ENCODE measurements at regions not wholly inside any gene's neighbourhood (a gene's known extent, or its start where the extent isn't known, plus 50 kb on each side); places are given as distances from the start of the nearest gene placed in this dataset.

GRCh38 chr22:22159384-22159783 lies 85.2 kb upstream of the VPREB1 start (continued):
- TF ChIP-seq ATF3 (IDR thresholded peaks at IDR 0.05) (no peak), FOSL1 (IDR thresholded peaks at IDR 0.05; ENCODE audit: low read depth) (no peak), JUND (IDR thresholded peaks at IDR 0.05) (no peak), RAD21 (IDR thresholded peaks at IDR 0.05; ENCODE audit: low read depth) (no peak), ZNF274 (IDR thresholded peaks at IDR 0.05; ENCODE audit: low read depth, low read length) (no peak), POLR2AphosphoS5 (IDR thresholded peaks at IDR 0.05; ENCODE audit: low read depth, low read length) (no peak), CBX3 (IDR thresholded peaks at IDR 0.05; ENCODE audit: low read depth) (no peak)

GRCh38 chr22:22158965-22159364 lies 85.6 kb upstream of the VPREB1 start:
- no peak overlapping the region for H3K9ac ChIP-seq (ENCODE audit: low read length)
- no peak overlapping the region for H2AFZ ChIP-seq (ENCODE audit: low read depth, low read length, poor library complexity, severe bottlenecking)
- H3K36me3 ChIP-seq (ENCODE audit: control insufficient read depth in 1 of 2, insufficient read depth in 2 of 2, low read length in 2 of 2), result no peaks in the 10 kb centered on the region
- H3K9me3 ChIP-seq (ENCODE audit: control insufficient read depth in 1 of 2, insufficient read depth in 1 of 2, low read depth in 1 of 2, low read length in 2 of 2), result no peaks in the 10 kb centered on the region
- H3K27ac ChIP-seq (ENCODE audit: low read depth, low read length), result no peak overlapping the region
- ChIA-PET CTCF (interaction anchor here (1.4 kb wide), 1 partner anchor 13 kb away, joined by 4 read pairs; no protein-coding TSS in a partner anchor), RAD21 (ENCODE audit: low non-redundant PET in 1 of 2, low total read pairs in 2 of 2, uncharacterized antibody in 2 of 2, unreplicated experiment in 2 of 2) (no interaction called here), POLR2A (no interaction called here)
- H3K4me3 ChIP-seq (replicated peaks in 1 of 2; ENCODE audit: low read depth in 1 of 2, low read length in 2 of 2), result no peak overlapping the region
- intact Hi-C loops (cut with micrococcal nuclease), result loop anchor here (10.0 kb wide), 2 partner anchors 46 to 54 kb away; no protein-coding TSS in a partner anchor
- no peak for TF ChIP-seq SIN3A (IDR thresholded peaks at IDR 0.05; ENCODE audit: low read depth)
- no peak for TF ChIP-seq FOSL1 (IDR thresholded peaks at IDR 0.05; ENCODE audit: low read depth)
- TF ChIP-seq ELF1 (IDR thresholded peaks at IDR 0.05; ENCODE audit: borderline replicate concordance, low read depth), result no peak
- TF ChIP-seq YY1 (IDR thresholded peaks at IDR 0.05; ENCODE audit: extremely low read depth, insufficient replicate concordance, low read depth, low read length), result no peak
- TF ChIP-seq SP1 (IDR thresholded peaks at IDR 0.05; ENCODE audit: low read depth), result no peak
- no peak for TF ChIP-seq POLR2A (IDR thresholded peaks at IDR 0.05; ENCODE audit: borderline replicate concordance, extremely low read depth, insufficient read depth, insufficient read length)
- TF ChIP-seq POLR2AphosphoS5 (IDR thresholded peaks at IDR 0.05; ENCODE audit: low read depth, low read length), result no peak
- no peak for TF ChIP-seq CTCF (IDR thresholded peaks at IDR 0.05 in 2 of 3, conservative IDR thresholded peaks at IDR 0.05 in 1 of 3; ENCODE audit: borderline replicate concordance in 1 of 3, insufficient read depth in 1 of 3, low read depth in 2 of 3, low read length in 2 of 3)
- TF ChIP-seq ZBTB33 (IDR thresholded peaks at IDR 0.05; ENCODE audit: extremely low read depth, insufficient replicate concordance, low read length), result no peak
- TF ChIP-seq SRF (IDR thresholded peaks at IDR 0.05; ENCODE audit: low read depth), result no peak
- no peak for TF ChIP-seq MAX (IDR thresholded peaks at IDR 0.05)
- no peak for TF ChIP-seq CBX3 (IDR thresholded peaks at IDR 0.05; ENCODE audit: low read depth)
- no peak for TF ChIP-seq REST (IDR thresholded peaks at IDR 0.05; ENCODE audit: low read depth)
- TF ChIP-seq EZH2 (IDR thresholded peaks at IDR 0.05), result no peak
- no peaks in the 10 kb centered on the region for H4K20me1 ChIP-seq (ENCODE audit: insufficient read depth)
- no TSS peak for BruUV-seq (replicated peaks)
- H3K4me2 ChIP-seq (ENCODE audit: low read length), result no peak overlapping the region
- no peaks in the 10 kb centered on the region for H3K4me1 ChIP-seq (ENCODE audit: control insufficient read depth in 1 of 2, insufficient read depth in 2 of 2, low read length in 2 of 2)
- H3K9me2 ChIP-seq (ENCODE audit: insufficient read depth), result no peaks in the 10 kb centered on the region
- H3K27me3 ChIP-seq (ENCODE audit: insufficient read depth, low read length), result peaks cover 5% of the 10 kb centered on the region; the same call in 1 of the 2 replicates
- no peak for DNase-seq (ENCODE audit: low read depth, low spot score)
- ATAC-seq, result no peak
- no peaks in the 10 kb centered on the region for H3K79me2 ChIP-seq (ENCODE audit: insufficient read depth, low read length)
